ENCODE measurements at regions not wholly inside any gene's neighbourhood (a gene's known extent, or its start where the extent isn't known, plus 50 kb on each side); places are given as distances from the start of the nearest gene placed in this dataset.
"Not testable (repeated sequence)": the region's sequence is repeated elsewhere in the genome, so short reads cannot be mapped to it uniquely, and the experiment has no call there.

- peak; percentile 47 for DNase-seq
Observed at GRCh38 chr6:26268659-26269402, 96.2 kb upstream of the BTN3A2 start.

- DNase-seq = peak; percentile 47
Observed at GRCh38 chr6:26269531-26270485, 95.2 kb upstream of the BTN3A2 start.

- peak; percentile 70 for DNase-seq
Observed at GRCh38 chr6:26270486-26270861, 94.5 kb upstream of the BTN3A2 start.

- DNase-seq = peak; percentile 97
Observed at GRCh38 chr6:26270903-26271667, 93.9 kb upstream of the BTN3A2 start.

GRCh38 chr6:26271668-26272024 is 93.4 kb upstream of the BTN3A2 start:
- peak; percentile 70 for DNase-seq

GRCh38 chr6:26272171-26272637 is 92.8 kb upstream of the BTN3A2 start:
- no peak for DNase-seq

- DNase-seq = peak; percentile 40
Observed at GRCh38 chr6:26273673-26274588, 91.1 kb upstream of the BTN3A2 start.

GRCh38 chr6:26275663-26276062 is 89.3 kb upstream of the BTN3A2 start:
- no peak for DNase-seq

GRCh38 chr6:26276841-26277648 is 88.0 kb upstream of the BTN3A2 start:
- no peak for DNase-seq

- DNase-seq = no peak
Observed at GRCh38 chr6:26278536-26278935, 86.5 kb upstream of the BTN3A2 start.

GRCh38 chr6:26279371-26279770 is 85.6 kb upstream of the BTN3A2 start:
- DNase-seq = not testable (repeated sequence)

GRCh38 chr6:26280407-26280806 is 84.6 kb upstream of the BTN3A2 start:
- peak; percentile 2 for DNase-seq

GRCh38 chr6:26284537-26285142 is 80.4 kb upstream of the BTN3A2 start:
- peak; percentile 53 for DNase-seq

- peak; percentile 97 for DNase-seq
Observed at GRCh38 chr6:26285143-26286134, 79.6 kb upstream of the BTN3A2 start.

- peak; percentile 66 for DNase-seq
Observed at GRCh38 chr6:26286168-26286877, 78.7 kb upstream of the BTN3A2 start.

GRCh38 chr6:26288155-26288554 is 76.8 kb upstream of the BTN3A2 start:
- no peak for DNase-seq

GRCh38 chr6:26290941-26291340 is 74.1 kb upstream of the BTN3A2 start:
- no peak for DNase-seq

GRCh38 chr6:26292709-26293108 is 72.3 kb upstream of the BTN3A2 start:
- no peak for DNase-seq

GRCh38 chr6:26294302-26294701 is 70.7 kb upstream of the BTN3A2 start:
- no peak for DNase-seq
